HG03103 (cell line): ENCODE measurements at regions not wholly inside any gene's neighbourhood (a gene's known extent, or its start where the extent isn't known, plus 50 kb on each side); places are given as distances from the start of the nearest gene placed in this dataset.

Experiments
- ATAC-seq: cut with Tn5 transposase; IDR thresholded peaks from one replicate; pipeline ENCODE4 v1.9.1; 2021; ENCODE audit warnings: low read depth; ENCODE audit not compliant: unreplicated experiment

- ATAC-seq, result no peak
Measured at GRCh38 chr4:27701606-27702005, 841.0 kb downstream of the STIM2 start.

GRCh38 chr4:27702730-27703431 lies 842.2 kb downstream of the STIM2 start:
- no peak for ATAC-seq

- no peak for ATAC-seq
Measured at GRCh38 chr4:27703771-27704170, 843.1 kb downstream of the STIM2 start.

GRCh38 chr4:27711041-27711440 lies 850.4 kb downstream of the STIM2 start:
- ATAC-seq, result no peak

GRCh38 chr4:27714073-27714472 lies 853.4 kb downstream of the STIM2 start:
- ATAC-seq, result no peak

DNA sequence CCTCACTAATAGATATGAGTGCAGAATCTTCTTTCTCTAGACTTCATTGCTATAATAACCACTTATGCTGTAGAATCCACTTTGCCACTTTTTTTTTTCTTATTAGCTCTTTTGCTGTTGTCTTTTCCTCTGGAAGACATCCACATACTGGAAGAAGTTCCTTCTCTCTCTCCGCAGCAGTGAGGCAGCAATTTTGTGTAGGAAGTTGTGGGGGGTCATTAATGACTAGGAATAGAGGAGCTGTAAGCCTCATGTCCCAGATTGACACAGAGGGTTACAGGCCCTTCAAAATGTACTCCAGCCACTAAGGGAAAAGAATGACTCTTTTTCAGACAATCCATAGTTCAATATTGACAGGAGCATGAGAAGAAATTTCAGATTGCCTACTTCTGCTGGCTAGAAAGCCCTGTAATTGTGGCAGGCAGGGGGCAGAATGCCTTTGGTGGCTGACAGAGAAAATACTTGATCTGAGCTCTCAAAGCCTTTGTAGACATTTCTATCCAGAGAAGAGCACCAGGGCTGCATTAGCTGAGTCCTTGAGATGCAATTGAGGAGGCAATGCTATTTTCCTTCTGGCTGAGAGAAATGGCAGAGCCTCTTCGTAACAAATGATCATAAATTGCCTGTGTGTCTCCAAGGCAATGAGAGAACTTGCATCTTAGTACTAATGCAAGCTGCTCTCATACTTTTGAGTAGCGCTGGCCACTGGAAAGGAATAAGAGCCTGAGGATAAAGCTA lies 856.2 kb downstream of the STIM2 start:
- no peak for ATAC-seq

- ATAC-seq, result no peak
Measured at GRCh38 chr4:27717431-27717755, 856.8 kb downstream of the STIM2 start.

- ATAC-seq, result no peak
Measured at GRCh38 chr4:27720010-27720766, 859.5 kb downstream of the STIM2 start.

GRCh38 chr4:27721193-27721592 lies 860.6 kb downstream of the STIM2 start:
- ATAC-seq, result no peak

- ATAC-seq, result no peak
Measured at GRCh38 chr4:27728892-27729291, 868.3 kb downstream of the STIM2 start.

DNA sequence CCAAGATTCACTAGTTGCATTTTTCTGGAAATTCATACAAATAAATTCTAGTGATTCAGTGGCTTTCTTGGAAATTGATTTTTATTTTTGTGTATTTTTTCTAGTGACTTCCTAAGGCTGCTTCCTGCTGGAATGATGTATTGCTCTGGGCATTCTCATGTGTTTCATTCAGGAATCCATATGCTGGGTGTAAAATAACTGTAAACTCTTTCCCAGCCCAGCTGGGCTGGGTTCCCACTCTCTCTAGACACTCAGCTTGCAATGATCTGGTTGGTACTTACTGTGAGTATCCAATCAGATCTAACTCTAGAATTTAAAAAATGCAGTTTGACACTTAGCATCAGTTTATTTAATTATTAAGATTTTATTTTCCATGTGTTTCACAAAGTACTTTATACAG lies 882.2 kb downstream of the STIM2 start:
- no peak for ATAC-seq

GRCh38 chr4:27759611-27760575 lies 899.3 kb downstream of the STIM2 start:
- no peak for ATAC-seq

GRCh38 chr4:27763830-27764525 lies 903.3 kb downstream of the STIM2 start:
- no peak for ATAC-seq

DNA sequence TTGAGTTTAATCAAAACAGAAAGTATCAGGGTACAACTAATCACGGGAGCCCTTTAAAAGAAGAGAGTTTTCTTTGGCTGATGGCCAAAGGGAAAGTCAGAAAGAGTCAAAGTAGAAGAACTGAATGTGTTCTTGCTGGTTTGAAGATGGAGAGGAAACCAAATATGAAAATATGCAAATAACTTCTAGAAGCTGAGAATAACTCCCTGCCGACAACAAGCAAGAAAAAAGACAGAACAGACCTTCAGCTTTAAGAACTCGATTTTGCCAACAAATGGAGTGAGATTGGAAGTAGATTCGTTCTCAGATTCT lies 903.8 kb downstream of the STIM2 start:
- no peak for ATAC-seq

- ATAC-seq, result no peak
Measured at GRCh38 chr4:27770895-27771294, 910.3 kb downstream of the STIM2 start.

DNA sequence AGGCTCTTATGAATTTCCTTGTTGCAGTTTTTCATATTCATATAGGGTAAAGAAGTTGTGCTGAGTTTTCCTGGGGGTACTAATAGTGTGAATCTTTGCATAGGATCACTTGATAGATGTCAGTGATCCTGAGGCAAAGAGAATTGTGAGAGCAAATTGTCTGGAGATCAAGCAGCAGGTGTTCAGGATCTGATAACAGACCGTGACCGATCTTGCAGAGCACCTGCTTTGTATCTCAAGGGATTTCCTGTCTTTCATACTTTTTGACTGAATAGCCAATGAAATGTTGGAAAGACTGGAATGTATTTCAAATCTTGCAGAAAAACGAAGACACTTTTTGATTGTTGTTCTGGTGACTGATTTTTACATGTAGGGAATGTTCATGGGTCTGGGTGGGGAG lies 914.5 kb downstream of the STIM2 start:
- ATAC-seq, result no peak

DNA sequence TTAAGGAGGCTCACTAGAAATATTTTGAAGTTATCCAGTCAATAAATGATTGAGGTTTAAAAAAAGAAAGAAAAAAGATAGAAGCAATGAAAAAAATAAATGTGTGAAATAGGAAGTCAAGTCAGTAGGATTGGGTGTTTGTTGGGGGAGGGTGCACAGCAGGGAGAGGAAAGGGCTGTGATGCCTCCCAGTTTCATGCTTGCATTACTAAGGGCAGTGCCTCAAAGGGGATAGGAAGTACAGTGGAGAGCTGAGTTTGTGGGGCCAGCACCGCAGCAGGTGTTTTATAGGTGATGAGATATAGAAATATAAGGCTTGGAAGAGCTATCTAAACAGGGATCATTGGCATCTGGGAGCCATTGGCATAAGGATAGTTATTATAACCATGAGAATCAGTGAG lies 919.2 kb downstream of the STIM2 start:
- ATAC-seq, result no peak

- no peak for ATAC-seq
Measured at GRCh38 chr4:27787195-27787594, 926.6 kb downstream of the STIM2 start.

GRCh38 chr4:27789773-27790172 lies 929.1 kb downstream of the STIM2 start:
- ATAC-seq, result no peak

GRCh38 chr4:27790911-27791310 lies 930.3 kb downstream of the STIM2 start:
- no peak for ATAC-seq
